ENCODE measurements at regions not wholly inside any gene's neighbourhood (a gene's known extent, or its start where the extent isn't known, plus 50 kb on each side); places are given as distances from the start of the nearest gene placed in this dataset.

DNA sequence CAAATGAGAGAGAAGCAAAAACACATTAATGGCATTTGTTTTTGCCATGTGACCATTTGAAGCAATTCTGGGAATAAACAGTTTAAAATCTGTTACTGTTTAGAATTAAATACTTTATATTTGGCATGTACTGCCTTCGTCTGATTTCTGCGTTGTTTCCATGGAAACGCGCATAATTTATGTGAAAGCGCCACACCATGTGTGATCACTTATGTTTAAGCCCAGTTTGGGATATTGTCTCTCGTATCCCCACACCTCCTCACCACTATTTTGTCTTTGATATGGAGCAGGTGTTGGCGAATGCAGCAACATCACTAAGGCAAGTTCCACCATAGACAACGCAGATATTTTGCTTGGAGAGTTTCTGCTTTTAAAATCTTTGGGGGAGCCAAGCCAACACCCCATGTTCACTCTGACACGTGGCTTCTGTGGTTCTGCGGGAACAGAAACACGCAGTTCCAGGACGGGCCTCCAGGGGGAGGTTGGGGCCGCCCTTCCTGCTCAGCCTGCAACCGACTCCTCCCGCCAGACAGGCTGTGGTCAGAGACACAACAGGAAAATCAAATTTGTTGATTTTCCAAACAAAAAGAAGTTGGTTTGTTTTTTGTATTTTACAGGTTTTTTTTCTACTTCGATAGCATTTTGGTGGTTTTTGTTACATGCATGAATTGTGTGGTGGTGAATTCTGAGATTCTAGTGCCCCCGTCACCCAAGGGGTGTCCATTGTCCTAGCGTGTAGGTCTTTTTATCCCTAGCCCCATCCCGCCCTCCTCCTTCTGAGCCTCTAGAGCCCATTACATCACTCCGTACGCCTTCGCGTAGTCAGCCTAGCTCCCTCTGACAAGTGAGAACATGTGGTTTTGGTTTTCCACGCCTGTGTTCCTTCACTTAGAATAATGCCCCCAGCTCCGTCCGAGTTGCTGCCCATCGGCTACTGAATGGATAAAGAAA is 101.9 kb upstream of the SFSWAP start:
- TF ChIP-seq, protein P1, sequence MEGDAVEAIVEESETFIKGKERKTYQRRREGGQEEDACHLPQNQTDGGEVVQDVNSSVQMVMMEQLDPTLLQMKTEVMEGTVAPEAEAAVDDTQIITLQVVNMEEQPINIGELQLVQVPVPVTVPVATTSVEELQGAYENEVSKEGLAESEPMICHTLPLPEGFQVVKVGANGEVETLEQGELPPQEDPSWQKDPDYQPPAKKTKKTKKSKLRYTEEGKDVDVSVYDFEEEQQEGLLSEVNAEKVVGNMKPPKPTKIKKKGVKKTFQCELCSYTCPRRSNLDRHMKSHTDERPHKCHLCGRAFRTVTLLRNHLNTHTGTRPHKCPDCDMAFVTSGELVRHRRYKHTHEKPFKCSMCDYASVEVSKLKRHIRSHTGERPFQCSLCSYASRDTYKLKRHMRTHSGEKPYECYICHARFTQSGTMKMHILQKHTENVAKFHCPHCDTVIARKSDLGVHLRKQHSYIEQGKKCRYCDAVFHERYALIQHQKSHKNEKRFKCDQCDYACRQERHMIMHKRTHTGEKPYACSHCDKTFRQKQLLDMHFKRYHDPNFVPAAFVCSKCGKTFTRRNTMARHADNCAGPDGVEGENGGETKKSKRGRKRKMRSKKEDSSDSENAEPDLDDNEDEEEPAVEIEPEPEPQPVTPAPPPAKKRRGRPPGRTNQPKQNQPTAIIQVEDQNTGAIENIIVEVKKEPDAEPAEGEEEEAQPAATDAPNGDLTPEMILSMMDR (IDR thresholded peaks at IDR 0.05): peak; percentile 81
- TF ChIP-seq EZH2 (IDR thresholded peaks at IDR 0.05): no peak
